Stimulated activated CD4-positive, alpha-beta T cell treated with anti-CD3 and anti-CD28 coated beads, Interleukin-2, amount 100 ng/mL, for 24 hours (primary cell): ENCODE measurements at regions not wholly inside any gene's neighbourhood (a gene's known extent, or its start where the extent isn't known, plus 50 kb on each side); places are given as distances from the start of the nearest gene placed in this dataset.

Source experiments
- DNase-seq, 2 donors: peaks; one replicate each; pipeline ENCODE4 v3.0.0-alpha.2; 2020

DNA sequence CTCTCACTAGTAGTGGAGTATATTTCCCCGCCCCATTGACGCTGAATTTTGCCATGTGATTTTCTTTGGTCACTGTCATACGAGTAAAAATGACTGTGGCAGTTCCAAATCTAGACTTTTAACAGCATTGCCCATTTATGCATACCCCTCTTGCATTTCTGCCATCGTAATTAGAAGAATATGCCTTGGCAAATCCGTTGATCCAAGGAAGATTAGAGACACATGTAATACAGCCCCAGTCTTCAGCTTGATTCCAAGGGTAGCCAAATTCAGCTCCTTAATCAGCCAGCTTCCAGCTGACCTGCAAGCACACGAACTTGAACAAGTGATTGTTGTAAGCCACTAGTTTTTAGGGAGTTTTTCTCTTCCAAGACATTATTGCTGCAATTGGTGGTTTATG lies 290.3 kb upstream of the ADAMTS5 start:
- no peak for DNase-seq

GRCh38 chr21:27251752-27252151 lies 284.9 kb upstream of the ADAMTS5 start:
- no peak for DNase-seq

DNA sequence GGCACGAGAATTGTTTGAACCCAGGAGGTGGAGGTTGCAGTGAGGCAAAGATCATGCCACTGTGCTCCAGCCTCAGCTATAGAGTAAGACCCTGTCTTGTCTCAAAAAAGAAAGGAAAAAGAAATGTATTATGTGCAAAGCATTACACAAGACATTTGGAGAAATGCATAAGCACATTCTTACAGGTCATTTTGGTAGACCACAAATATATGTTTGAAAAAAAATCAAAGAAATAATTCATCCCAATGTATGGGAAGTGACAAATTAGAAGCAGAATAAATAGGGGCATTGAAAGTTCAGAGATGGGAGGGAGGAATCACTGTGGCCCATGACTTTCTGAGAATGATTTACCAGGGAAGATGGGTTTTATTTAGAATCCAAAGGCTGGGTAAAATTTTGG lies 283.5 kb upstream of the ADAMTS5 start:
- DNase-seq, result no peak

DNA sequence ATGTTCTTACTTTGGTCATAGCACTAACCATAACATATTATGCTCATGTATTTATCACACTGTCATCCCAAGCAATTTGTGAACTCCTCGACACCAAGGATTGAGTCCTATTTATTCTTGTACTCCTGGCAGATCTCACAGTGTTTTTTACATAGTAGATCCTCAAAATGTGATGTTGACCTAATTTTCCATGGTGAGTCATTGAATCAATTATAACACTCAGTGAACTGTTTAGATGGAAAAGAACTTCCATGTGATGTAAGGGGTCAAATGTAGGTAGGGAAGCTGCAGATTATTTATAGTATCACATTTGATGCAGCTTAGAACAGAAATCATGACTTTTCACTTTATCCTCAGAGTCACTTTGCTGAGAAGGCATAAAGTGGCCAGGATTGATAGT lies 281.9 kb upstream of the ADAMTS5 start:
- no peak for DNase-seq

DNA sequence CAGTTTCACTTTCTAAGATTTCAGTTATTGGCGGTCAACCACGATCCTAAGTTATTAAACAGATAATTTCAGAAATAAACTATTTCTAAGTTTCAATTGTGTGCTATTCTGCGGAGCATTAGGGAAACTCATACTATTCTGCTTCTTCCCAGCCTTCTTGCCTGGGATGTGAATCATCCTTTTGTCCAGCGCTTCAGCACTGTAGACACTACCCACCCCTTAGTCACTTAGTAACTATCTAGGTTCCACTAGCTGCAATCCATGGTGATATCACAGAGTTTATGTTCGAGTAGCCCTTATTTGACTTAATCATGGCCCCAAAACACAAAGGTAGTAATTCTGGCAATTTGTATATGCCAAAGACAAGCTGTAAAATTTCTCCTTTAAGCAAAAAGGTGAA lies 279.9 kb upstream of the ADAMTS5 start:
- no peak for DNase-seq

- no peak for DNase-seq
Observed at GRCh38 chr21:27244776-27245175, 277.9 kb upstream of the ADAMTS5 start.

DNA sequence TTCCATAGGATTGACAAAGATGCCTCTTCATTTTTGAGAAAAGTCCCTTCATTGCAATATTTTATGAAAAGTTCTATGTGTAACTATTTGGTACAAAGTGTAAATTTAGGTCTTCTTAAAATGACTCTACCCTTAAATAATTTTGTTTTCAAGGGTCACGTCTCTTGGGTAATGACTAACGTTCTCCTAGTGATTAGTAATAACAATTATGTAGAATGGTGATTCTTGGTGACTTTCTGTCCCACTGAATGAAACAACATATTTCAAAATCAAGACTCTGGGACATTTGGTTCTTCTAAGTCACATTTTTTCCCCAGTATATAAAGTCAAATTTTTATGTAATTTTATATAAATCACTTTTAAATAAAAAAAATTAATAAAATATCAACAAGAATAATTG lies 277.5 kb upstream of the ADAMTS5 start:
- DNase-seq, result no peak

DNA sequence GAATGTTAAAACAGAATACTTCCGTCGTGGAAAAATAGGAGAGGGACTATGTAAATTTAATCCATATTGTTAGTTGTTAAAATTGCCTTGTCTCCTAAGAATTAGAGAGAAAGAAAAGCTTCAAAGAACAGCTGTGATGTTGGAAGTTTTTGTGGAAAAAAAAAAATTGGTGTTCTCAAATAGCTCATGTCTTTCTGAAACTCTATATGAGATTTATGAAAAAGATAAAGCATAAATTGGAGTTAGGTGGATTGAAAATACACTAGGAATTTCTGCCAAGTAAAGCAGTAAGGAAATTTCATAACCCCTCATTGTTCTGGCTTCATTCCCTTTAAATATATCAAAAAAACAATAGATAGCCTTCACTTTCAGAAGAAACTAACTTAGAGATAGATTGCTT lies 274.0 kb upstream of the ADAMTS5 start:
- DNase-seq, result no peak

GRCh38 chr21:27233514-27234115 lies 266.7 kb upstream of the ADAMTS5 start:
- no peak for DNase-seq

DNA sequence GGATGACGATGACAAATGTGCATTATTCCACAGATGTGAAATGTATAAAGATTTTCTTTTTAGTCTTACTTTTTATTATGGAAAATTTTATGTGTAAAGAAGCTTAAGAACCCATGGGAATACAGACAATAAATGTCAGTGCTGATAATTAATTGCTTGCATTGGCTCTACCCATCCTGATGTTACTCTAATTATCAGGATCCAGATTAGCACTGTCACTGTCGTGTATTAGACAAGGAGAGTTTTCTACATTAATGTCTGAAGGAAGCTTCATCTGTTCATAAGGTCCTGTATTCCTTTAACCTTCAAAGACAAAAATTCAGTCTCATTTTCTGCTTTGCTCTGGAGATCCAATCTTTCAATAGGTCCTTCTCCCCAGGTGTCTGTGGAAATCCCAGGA lies 259.1 kb upstream of the ADAMTS5 start:
- no peak for DNase-seq

GRCh38 chr21:27225151-27225550 lies 258.3 kb upstream of the ADAMTS5 start:
- no peak for DNase-seq

DNA sequence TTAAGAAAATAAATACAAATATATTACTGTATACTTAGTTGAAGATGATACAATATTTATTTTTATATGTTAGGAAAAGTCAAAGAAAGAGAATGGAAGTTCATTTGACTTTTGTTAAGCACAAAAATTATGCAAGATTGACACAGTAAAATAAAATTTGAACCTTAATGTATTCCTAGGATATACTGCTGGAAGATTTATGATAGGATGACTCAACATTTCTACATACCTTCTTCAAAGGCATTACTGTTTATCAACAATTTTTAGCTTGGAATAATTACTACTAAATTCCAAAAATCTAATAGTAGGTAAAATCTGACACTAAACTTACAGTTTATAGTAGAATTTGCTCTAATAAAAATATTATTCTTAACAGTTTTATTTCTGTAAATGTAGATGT lies 257.3 kb upstream of the ADAMTS5 start:
- no peak for DNase-seq

DNA sequence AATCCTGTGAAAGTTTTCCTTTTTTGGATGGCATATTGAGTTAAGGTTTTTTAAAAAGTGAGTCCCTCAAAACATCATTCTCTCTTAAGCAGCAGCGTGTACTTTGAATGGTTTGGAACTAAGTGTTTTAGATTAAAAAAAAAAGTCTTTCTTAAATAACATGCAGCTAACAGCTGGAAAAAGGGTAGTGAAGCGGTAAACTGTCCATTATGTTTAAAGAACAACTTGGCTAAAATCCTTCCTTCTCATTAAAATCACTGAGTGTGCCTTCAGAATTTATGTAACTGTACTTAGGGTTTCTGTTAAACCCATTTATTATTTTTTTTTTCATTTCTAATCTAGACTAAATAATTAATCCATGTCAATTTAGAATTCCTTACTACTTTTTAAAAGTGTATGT lies 254.2 kb upstream of the ADAMTS5 start:
- no peak for DNase-seq

DNA sequence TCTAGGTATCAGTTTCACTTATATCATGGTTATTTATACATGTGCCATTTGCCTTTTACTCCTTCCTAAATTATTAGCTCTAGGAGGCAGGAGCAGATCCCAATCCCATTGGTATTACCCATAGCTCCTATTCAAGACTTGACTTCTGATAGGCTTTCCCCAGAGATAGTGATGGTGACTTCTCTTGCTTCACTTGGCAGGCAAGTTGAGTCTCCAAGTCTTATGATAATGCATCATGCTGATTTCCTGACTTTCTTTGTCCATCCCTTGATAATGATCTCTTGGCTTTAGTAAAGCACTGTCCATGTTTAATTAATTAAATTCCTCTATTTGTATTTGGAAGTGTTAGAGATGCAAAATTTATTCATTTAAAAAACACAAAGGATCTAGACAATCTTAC lies 253.5 kb upstream of the ADAMTS5 start:
- DNase-seq, result no peak

GRCh38 chr21:27219068-27219467 lies 252.2 kb upstream of the ADAMTS5 start:
- DNase-seq, result no peak

DNA sequence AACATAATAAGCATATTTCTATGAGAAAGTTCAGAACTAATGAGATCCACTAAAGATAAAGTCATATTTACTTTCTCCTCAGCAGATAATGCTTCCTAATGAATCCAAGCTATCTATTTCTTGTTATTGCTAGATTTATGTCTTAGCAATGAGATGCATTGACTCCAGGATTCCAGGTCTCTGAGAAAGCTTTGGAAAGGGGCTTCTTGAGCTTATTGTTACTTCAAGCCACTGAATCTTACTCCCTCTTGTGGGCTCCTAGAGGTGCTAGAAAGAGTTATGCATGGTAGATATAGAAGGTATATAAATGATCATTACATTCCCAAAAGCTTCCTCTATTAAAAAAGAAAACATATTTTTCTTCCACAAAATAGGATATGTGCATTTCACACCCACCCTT lies 246.4 kb upstream of the ADAMTS5 start:
- no peak for DNase-seq

- DNase-seq, result no peak
Observed at GRCh38 chr21:27212441-27212840, 245.6 kb upstream of the ADAMTS5 start.

DNA sequence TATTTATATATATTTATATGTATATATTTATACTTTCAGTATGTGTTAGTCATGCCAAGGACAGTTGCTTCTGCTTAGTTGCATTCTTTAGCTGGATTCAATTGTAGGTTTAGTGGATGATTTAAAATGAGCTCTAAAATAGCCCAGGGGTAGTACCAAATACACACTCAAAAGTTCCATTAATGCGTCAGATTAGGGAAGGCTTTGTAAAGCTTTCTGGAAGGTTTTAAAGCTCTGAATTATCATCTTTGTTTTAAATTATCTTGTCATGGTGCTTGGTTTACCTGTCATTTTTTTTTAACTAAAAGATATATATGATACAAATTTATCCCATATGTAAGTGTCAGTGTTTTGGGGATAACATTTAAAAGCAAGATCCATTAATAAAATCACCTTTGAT lies 242.7 kb upstream of the ADAMTS5 start:
- no peak for DNase-seq

GRCh38 chr21:27206368-27206982 lies 239.6 kb upstream of the ADAMTS5 start:
- no peak for DNase-seq

DNA sequence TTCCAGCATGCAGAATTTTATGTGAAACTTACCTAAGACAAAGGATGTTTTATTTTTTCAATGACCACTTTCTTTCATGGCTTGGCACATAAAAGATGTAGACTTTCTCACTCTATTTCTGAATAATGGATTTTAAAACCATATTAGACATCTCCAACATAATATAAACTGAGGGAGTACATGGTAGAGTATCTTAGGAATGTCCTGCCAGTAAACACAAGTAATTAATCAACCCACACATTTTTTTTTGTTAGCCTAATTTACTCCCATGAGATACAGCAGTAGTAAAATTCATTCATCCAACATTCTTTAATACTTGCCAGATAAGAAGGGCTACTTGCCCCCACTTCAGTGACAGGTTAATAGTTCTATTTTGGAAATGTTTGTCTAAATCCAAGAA lies 235.4 kb upstream of the ADAMTS5 start:
- DNase-seq, result no peak

- DNase-seq, result no peak
Observed at GRCh38 chr21:27201197-27201596, 234.3 kb upstream of the ADAMTS5 start.

- no peak for DNase-seq
Observed at GRCh38 chr21:27196651-27197050, 229.8 kb upstream of the ADAMTS5 start.

- DNase-seq, result no peak
Observed at GRCh38 chr21:27192281-27192949, 225.5 kb upstream of the ADAMTS5 start.

- no peak for DNase-seq
Observed at GRCh38 chr21:27190601-27191000, 223.7 kb upstream of the ADAMTS5 start.

GRCh38 chr21:27189870-27190269 lies 223.0 kb upstream of the ADAMTS5 start:
- DNase-seq, result no peak
